Neuronal stem cell (in vitro differentiated cells): ENCODE measurements at regions not wholly inside any gene's neighbourhood (a gene's known extent, or its start where the extent isn't known, plus 50 kb on each side); places are given as distances from the start of the nearest gene placed in this dataset.

ENCODE experiments used
- DNase-seq: peaks from one replicate; pipeline ENCODE4 v3.0.0-alpha.2; 2013; ENCODE audit warnings: low spot score
- H2AFZ ChIP-seq: one replicate; pipeline ENCODE4 v1.6.1; 2013; ENCODE audit warnings: mild to moderate bottlenecking, low read length, inconsistent platforms
- H2AK5ac ChIP-seq: 2 replicates; pipeline ENCODE4 v1.6.1; 2013; ENCODE audit warnings: low read depth, mild to moderate bottlenecking, inconsistent platforms, low read length, moderate library complexity, mixed read lengths
- H2BK120ac ChIP-seq: 2 replicates; pipeline ENCODE4 v1.6.1; 2013; ENCODE audit warnings: low read depth, mild to moderate bottlenecking, inconsistent platforms, low read length, moderate library complexity, mixed read lengths
- H2BK12ac ChIP-seq: one replicate; pipeline ENCODE4 v1.6.1; 2013; ENCODE audit warnings: low read length, inconsistent platforms
- H2BK15ac ChIP-seq: 2 replicates; pipeline ENCODE4 v1.6.1; 2013; ENCODE audit warnings: mild to moderate bottlenecking, low read length, inconsistent platforms, mixed read lengths
- H2BK5ac ChIP-seq: one replicate; pipeline ENCODE4 v1.6.1; 2013; ENCODE audit warnings: inconsistent platforms, mild to moderate bottlenecking, low read length, moderate library complexity
- H3K14ac ChIP-seq: one replicate; pipeline ENCODE4 v1.6.1; 2013; ENCODE audit warnings: low read length, inconsistent platforms
- H3K18ac ChIP-seq: 2 replicates; pipeline ENCODE4 v1.6.1; 2013; ENCODE audit warnings: low read length, inconsistent platforms
- H3K23ac ChIP-seq: 2 replicates; pipeline ENCODE4 v1.6.1; 2013; ENCODE audit warnings: low read depth, mild to moderate bottlenecking, mixed read lengths, low read length, inconsistent platforms; ENCODE audit not compliant: poor library complexity
- H3K27ac ChIP-seq: replicated peaks from 3 replicates; pipeline ENCODE4 v1.5.1; 2013; ENCODE audit warnings: low read length, inconsistent platforms
- H3K27me3 ChIP-seq, 3 experiments: 2 replicates each; pipeline ENCODE4 v1.6.1; 2013; ENCODE audit warnings: low read length in 3 of 3, mild to moderate bottlenecking in 2 of 3, inconsistent platforms in 1 of 3, low read depth in 1 of 3, mixed read lengths in 1 of 3, moderate library complexity in 1 of 3; ENCODE audit not compliant: control insufficient read depth in 3 of 3, insufficient read depth in 3 of 3
- H3K36me3 ChIP-seq, 2 donors: replicated peaks in 1 of 2; 2 replicates each; pipeline ENCODE4 v1.6.1; 2013; ENCODE audit warnings: low read length in 2 of 2; ENCODE audit not compliant: control insufficient read depth in 2 of 2, insufficient read depth in 2 of 2
- H3K4ac ChIP-seq: 2 replicates; pipeline ENCODE4 v1.6.1; 2013; ENCODE audit warnings: inconsistent platforms, mild to moderate bottlenecking, low read length, moderate library complexity
- H3K4me1 ChIP-seq, 2 donors: 1 replicate in 1 of 2; 2 replicates in 1 of 2; pipeline ENCODE4 v1.6.1; 2013; ENCODE audit warnings: low read length in 2 of 2, low read depth in 1 of 2; ENCODE audit not compliant: control insufficient read depth in 2 of 2, insufficient read depth in 1 of 2
- H3K4me2 ChIP-seq: one replicate; pipeline ENCODE4 v1.6.1; 2013; ENCODE audit warnings: mild to moderate bottlenecking, low read length, inconsistent platforms; ENCODE audit not compliant: insufficient read depth, poor library complexity, severe bottlenecking
- H3K4me3 ChIP-seq, 2 donors: 2 replicates each; pipeline ENCODE4 v1.5.1; 2013; ENCODE audit warnings: low read length in 2 of 2, mild to moderate bottlenecking in 2 of 2, inconsistent platforms in 1 of 2, moderate library complexity in 1 of 2
- H3K79me1 ChIP-seq: one replicate; pipeline ENCODE4 v1.6.1; 2013; ENCODE audit warnings: low read depth, mild to moderate bottlenecking, inconsistent platforms, low read length, moderate library complexity
- H3K9ac ChIP-seq: one replicate; pipeline ENCODE4 v1.6.1; 2013; ENCODE audit warnings: mild to moderate bottlenecking, low read depth, low read length, inconsistent platforms; ENCODE audit not compliant: poor library complexity
- H3K9me3 ChIP-seq, 2 donors: replicated peaks in 1 of 2; 2 replicates each; pipeline versions ENCODE3 to v1.6.1; 2013; ENCODE audit warnings: low read length in 2 of 2, mild to moderate bottlenecking in 2 of 2, inconsistent platforms in 1 of 2, low read depth in 1 of 2, mixed read lengths in 1 of 2, moderate library complexity in 1 of 2; ENCODE audit not compliant: control insufficient read depth in 2 of 2, insufficient read depth in 1 of 2
- H4K8ac ChIP-seq: one replicate; pipeline ENCODE4 v1.6.1; 2013; ENCODE audit warnings: low read depth, mild to moderate bottlenecking, inconsistent platforms, low read length, moderate library complexity
- H4K91ac ChIP-seq: one replicate; pipeline ENCODE4 v1.6.1; 2013; ENCODE audit warnings: low read length, low read depth, mild to moderate bottlenecking, inconsistent platforms; ENCODE audit not compliant: poor library complexity
- WGBS, 2 donors: extraction: QIAGEN DNeasy Blood & Tissue Kit; methylation state at CpG; one replicate each; pipeline ENCODE4 v1.1.7; 2013; ENCODE audit warnings: missing lambda C conversion rate in 2 of 2, mixed read lengths in 1 of 2; ENCODE audit not compliant: insufficient read length in 2 of 2, insufficient replicate concordance in 1 of 2; ENCODE audit errors: extremely low coverage in 2 of 2; 5-methylcytosine and 5-hydroxymethylcytosine counted together

DNA sequence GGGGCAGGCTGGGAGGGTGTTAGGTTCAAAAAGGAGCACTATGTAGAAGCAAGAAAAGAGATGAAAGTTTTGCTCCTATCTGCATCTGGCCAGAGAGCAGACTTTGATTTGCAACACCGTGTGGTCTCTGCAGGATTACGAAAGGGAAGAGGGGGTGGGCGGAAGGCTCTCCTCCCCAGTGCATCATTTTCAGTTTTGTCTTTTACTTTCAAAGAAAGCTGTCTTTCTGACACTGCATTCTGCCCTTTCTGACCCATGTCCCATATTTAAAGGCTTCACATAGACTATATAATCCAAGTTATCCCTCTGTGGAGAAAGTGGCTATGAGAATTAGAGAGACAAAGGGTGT, 126.5 kb downstream of the RHOU start:
- Histone ChIP-seq H4K91ac (no peak overlapping the region), H2BK15ac (no peak overlapping the region), H3K18ac (no peak overlapping the region), H4K8ac (no peak overlapping the region), H3K4me2 (no peak overlapping the region), H2AK5ac (no peak overlapping the region), H3K9ac (no peak overlapping the region), H3K23ac (no peak overlapping the region), H3K27ac (no peak overlapping the region), H3K79me1 (no peaks in the 10 kb centered on the region), H3K36me3 (no peaks in the 10 kb centered on the region), H3K4ac (no peak overlapping the region), H3K4me1 (peaks cover 1 to 12% of the 10 kb centered on the region in 2 donors), H2BK5ac (no peak overlapping the region), H3K14ac (no peak overlapping the region), H3K4me3 (no peak overlapping the region), H3K27me3 (peaks cover 0 to 9% (median 0%) of the 10 kb centered on the region in 3 experiments), H3K9me3 (no peaks in the 10 kb centered on the region), H2BK120ac (no peak overlapping the region), H2AFZ (no peak overlapping the region), H2BK12ac (no peak overlapping the region)
- no peak for DNase-seq
- WGBS, 2 donors, result no CpG with 5 or more reads among the region's 3 CpGs

DNA sequence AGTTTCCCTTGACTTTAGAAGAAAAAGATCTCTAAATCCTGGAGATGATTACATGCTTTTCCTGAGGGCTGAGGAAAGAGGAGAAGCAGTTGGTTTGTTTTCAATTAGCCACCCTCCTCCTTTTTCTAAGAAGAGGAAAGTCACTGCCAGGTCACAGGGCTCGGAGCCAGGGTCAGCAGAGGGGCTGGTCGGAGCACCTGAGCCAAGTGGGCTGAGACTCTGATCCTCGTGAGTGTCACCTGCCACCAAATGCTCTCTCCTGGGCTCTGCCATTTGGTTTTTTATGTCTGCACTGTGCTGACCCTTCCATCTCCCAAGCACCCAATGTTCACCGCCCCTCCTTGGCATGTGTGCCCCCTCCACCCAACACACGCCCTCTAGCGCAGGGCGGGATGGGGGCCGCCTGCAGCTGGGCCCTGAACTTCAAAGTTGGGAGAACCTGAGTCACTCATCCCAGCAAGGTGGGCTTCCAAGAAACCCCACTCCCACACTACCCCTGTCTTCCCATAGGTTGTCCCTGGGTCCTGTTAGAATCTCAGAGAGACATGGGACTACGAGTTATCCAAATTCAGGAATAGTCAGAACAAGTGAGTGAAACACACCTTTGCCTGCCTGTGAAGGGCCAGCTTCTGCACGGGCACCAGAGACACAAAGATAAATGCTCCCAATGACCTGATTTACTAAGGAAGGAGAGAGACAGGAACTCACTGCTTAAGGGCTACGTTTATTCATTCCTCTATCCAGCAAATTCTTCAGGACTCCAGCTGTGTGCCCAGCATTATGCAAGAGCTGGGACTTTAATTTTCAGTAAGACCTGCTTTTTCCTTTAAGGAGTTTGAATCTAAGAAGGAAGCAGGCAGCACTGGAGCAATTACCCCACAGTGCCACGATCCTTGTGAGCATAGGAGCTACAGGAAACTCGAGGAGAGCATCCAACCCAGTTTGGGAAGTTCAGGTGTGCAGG, 127.5 kb downstream of the RHOU start:
- Histone ChIP-seq H3K14ac (no peak overlapping the region), H3K18ac (peak overlapping the region; percentile 68), H2BK15ac (no peak overlapping the region), H3K4me3 (no peak overlapping the region), H3K27me3 (peaks cover 0 to 9% (median 0%) of the 10 kb centered on the region in 3 experiments), H3K9ac (no peak overlapping the region), H2BK120ac (no peak overlapping the region), H3K79me1 (no peaks in the 10 kb centered on the region), H2BK5ac (no peak overlapping the region), H4K8ac (no peak overlapping the region), H4K91ac (no peak overlapping the region), H3K4ac (peak overlapping the region; percentile 9), H3K4me1 (peaks cover 1 to 13% of the 10 kb centered on the region in 2 donors), H2AFZ (no peak overlapping the region), H3K4me2 (no peak overlapping the region), H3K9me3 (no peaks in the 10 kb centered on the region), H3K27ac (no peak overlapping the region), H3K36me3 (no peaks in the 10 kb centered on the region), H2BK12ac (peak overlapping the region; percentile 65), H2AK5ac (peak overlapping the region; percentile 22), H3K23ac (no peak overlapping the region)
- no CpG with 5 or more reads among the region's 13 CpGs for WGBS, 2 donors
- no peak for DNase-seq

GRCh38 chr1:228863776-228864175, 128.5 kb downstream of the RHOU start:
- no peak overlapping the region for H2BK120ac ChIP-seq
- H3K79me1 ChIP-seq, result no peaks in the 10 kb centered on the region
- no peak overlapping the region for H2AFZ ChIP-seq
- no peak overlapping the region for H3K4ac ChIP-seq
- no peak overlapping the region for H4K8ac ChIP-seq
- no peak overlapping the region for H3K9ac ChIP-seq
- H2AK5ac ChIP-seq, result peak overlapping the region; percentile 42
- peaks cover 0 to 9% (median 0%) of the 10 kb centered on the region in 3 experiments for H3K27me3 ChIP-seq
- H2BK15ac ChIP-seq, result no peak overlapping the region
- no peak for DNase-seq
- no peak overlapping the region for H3K27ac ChIP-seq
- no peaks in the 10 kb centered on the region for H3K36me3 ChIP-seq
- H3K14ac ChIP-seq, result no peak overlapping the region
- no peak overlapping the region for H4K91ac ChIP-seq
- no CpG with 5 or more reads among the region's 7 CpGs for WGBS, 2 donors
- H2BK5ac ChIP-seq, result no peak overlapping the region
- H2BK12ac ChIP-seq, result no peak overlapping the region
- H3K4me1 ChIP-seq, result peaks cover 1 to 13% of the 10 kb centered on the region in 2 donors
- H3K4me3 ChIP-seq, result no peak overlapping the region
- H3K9me3 ChIP-seq, result no peaks in the 10 kb centered on the region
- no peak overlapping the region for H3K4me2 ChIP-seq
- peak overlapping the region; percentile 50 for H3K18ac ChIP-seq
- H3K23ac ChIP-seq, result peak overlapping the region; percentile 25

DNA sequence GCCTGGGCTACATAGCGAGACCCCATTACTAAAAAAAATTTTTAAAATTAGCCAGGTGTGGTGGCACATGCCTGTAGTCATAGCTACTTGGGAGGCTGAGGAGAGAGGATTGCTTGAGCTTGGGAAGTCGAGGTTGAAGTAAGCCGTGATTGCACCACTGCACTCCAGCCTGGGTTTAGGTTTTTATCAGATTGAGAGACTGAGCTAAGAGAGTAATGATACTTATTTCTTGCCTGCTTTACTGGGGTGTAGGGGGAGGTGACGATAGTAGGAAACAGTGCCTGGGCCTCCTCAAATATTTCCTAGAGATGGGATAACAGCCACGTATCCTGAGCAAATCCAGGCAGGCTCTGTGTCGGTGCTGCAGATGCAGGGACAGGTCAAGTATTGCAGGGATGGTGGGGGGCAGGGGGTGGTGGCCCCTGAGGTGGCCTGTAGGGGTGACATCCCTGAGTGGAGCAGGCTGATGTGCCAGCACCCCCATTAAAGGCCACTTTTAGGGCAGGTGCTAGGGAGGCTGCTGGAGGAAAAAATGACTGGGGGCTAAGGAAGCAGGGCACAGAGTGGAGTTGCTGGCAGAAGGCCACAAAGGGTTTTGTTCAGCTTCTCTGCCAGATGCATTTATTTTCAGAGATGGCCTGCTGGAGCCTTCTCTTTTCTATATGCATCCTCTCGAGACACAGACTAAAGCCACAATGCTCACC, 130.5 kb downstream of the RHOU start:
- H2BK15ac ChIP-seq, result no peak overlapping the region
- peaks cover 0 to 6% (median 0%) of the 10 kb centered on the region in 3 experiments for H3K27me3 ChIP-seq
- H3K4me3 ChIP-seq, result no peak overlapping the region
- H3K9ac ChIP-seq, result no peak overlapping the region
- H3K18ac ChIP-seq, result peak overlapping the region; percentile 90
- H3K23ac ChIP-seq, result no peak overlapping the region
- peak overlapping the region; percentile 26 for H3K27ac ChIP-seq
- H3K9me3 ChIP-seq, result no peaks in the 10 kb centered on the region
- H3K14ac ChIP-seq, result no peak overlapping the region
- peak overlapping the region; percentile 5 for H2AFZ ChIP-seq
- H4K8ac ChIP-seq, result no peak overlapping the region
- no peaks in the 10 kb centered on the region for H3K79me1 ChIP-seq
- H2BK12ac ChIP-seq, result no peak overlapping the region
- no peak overlapping the region for H3K4ac ChIP-seq
- no peak overlapping the region for H3K4me2 ChIP-seq
- no peak for DNase-seq
- no peak overlapping the region for H2BK120ac ChIP-seq
- no peak overlapping the region for H2BK5ac ChIP-seq
- no peak overlapping the region for H4K91ac ChIP-seq
- no peaks in the 10 kb centered on the region for H3K36me3 ChIP-seq
- WGBS, 2 donors, result no CpG with 5 or more reads among the region's 7 CpGs
- peaks cover 1 to 20% of the 10 kb centered on the region in 2 donors for H3K4me1 ChIP-seq
- H2AK5ac ChIP-seq, result no peak overlapping the region
